SK-N-SH treated with all-trans-retinoic acid at 6 μM for 48 hours (cell line): ENCODE measurements at regions not wholly inside any gene's neighbourhood (a gene's known extent, or its start where the extent isn't known, plus 50 kb on each side); places are given as distances from the start of the nearest gene placed in this dataset.

Experiments used
- ATAC-seq: fragments of 200-7000 bp; cut with Tn5 transposase; 3 replicates; pipeline ENCODE4 v1.9.1; 2020; ENCODE audit warnings: mild to moderate bottlenecking, moderate library complexity
- ARNTL ChIP-seq: fragments of 450-650 bp; formaldehyde crosslinking; IDR thresholded peaks from 2 replicates; pipeline ENCODE4 v1.5.0; 2020; ENCODE audit warnings: low read depth, mild to moderate bottlenecking, moderate library complexity, borderline replicate concordance
- BACH2 ChIP-seq: fragments of 250-450 bp; sonication (Bioruptor Pico); IDR thresholded peaks from 2 replicates; pipeline ENCODE4 v1.9.0; 2021; ENCODE audit warnings: mild to moderate bottlenecking, borderline replicate concordance
- CREB5 ChIP-seq: fragments of 250-450 bp; sonication (Bioruptor Pico); IDR thresholded peaks from 2 replicates; pipeline ENCODE4 v1.5.1; 2020; ENCODE audit warnings: low read depth, mild to moderate bottlenecking, moderate library complexity
- CSDC2 ChIP-seq: fragments of 250-450 bp; sonication (Bioruptor Pico); IDR thresholded peaks from 2 replicates; pipeline ENCODE4 v1.5.0; 2020; ENCODE audit warnings: mild to moderate bottlenecking, moderate library complexity
- CSRNP3 ChIP-seq: fragments of 250-450 bp; sonication (Bioruptor Pico); IDR thresholded peaks from 2 replicates; pipeline ENCODE4 v1.5.1; 2021; ENCODE audit warnings: mild to moderate bottlenecking, moderate library complexity
- ESRRG ChIP-seq: fragments of 250-450 bp; sonication (Bioruptor Pico); IDR thresholded peaks from 2 replicates; pipeline ENCODE4 v1.6.1; 2021; ENCODE audit warnings: mild to moderate bottlenecking
- ISL1 ChIP-seq: fragments of 250-450 bp; sonication (Bioruptor Pico); IDR thresholded peaks from 2 replicates; pipeline ENCODE4 v2.1.2; 2022; ENCODE audit warnings: mild to moderate bottlenecking, moderate library complexity
- OSR1 ChIP-seq: fragments of 250-450 bp; sonication (Bioruptor Pico); IDR thresholded peaks from 2 replicates; pipeline ENCODE4 v1.8.0; 2022; ENCODE audit warnings: moderate library complexity, mild to moderate bottlenecking, inconsistent platforms
- PATZ1 ChIP-seq: fragments of 250-450 bp; sonication (Bioruptor Pico); IDR thresholded peaks from 2 replicates; pipeline ENCODE4 v1.8.0; 2020; ENCODE audit warnings: mild to moderate bottlenecking, moderate library complexity, borderline replicate concordance
- POU6F1 ChIP-seq: fragments of 250-450 bp; sonication (Bioruptor Pico); IDR thresholded peaks from 2 replicates; pipeline ENCODE4 v1.8.0; 2021; ENCODE audit warnings: low read depth, mild to moderate bottlenecking, moderate library complexity, borderline replicate concordance
- PPARA ChIP-seq: fragments of 250-450 bp; sonication (Bioruptor Pico); IDR thresholded peaks from 2 replicates; pipeline ENCODE4 v1.5.0; 2020; ENCODE audit warnings: mild to moderate bottlenecking, borderline replicate concordance
- RARB ChIP-seq: fragments of 250-450 bp; sonication (Bioruptor Pico); IDR thresholded peaks from 2 replicates; pipeline ENCODE4 v1.8.0; 2021; ENCODE audit warnings: mild to moderate bottlenecking, moderate library complexity
- SNAI2 ChIP-seq: fragments of 250-450 bp; sonication (Bioruptor Pico); IDR thresholded peaks from 2 replicates; pipeline ENCODE4 v1.5.0; 2020; ENCODE audit warnings: mild to moderate bottlenecking, moderate library complexity
- TCF4 ChIP-seq: fragments of 250-450 bp; sonication (Bioruptor Pico); IDR thresholded peaks from 2 replicates; pipeline ENCODE4 v1.8.0; 2021; ENCODE audit warnings: mild to moderate bottlenecking, moderate library complexity, borderline replicate concordance
- TOX ChIP-seq: fragments of 250-450 bp; sonication (Bioruptor Pico); IDR thresholded peaks from 2 replicates; pipeline ENCODE4 v1.8.0; 2021; ENCODE audit warnings: mild to moderate bottlenecking, moderate library complexity, borderline replicate concordance
- TSHZ2 ChIP-seq: fragments of 250-450 bp; sonication (Bioruptor Pico); IDR thresholded peaks from 2 replicates; pipeline ENCODE4 v1.5.0; 2020; ENCODE audit warnings: mild to moderate bottlenecking, moderate library complexity
- ZC3H10 ChIP-seq: fragments of 250-450 bp; sonication (Bioruptor Pico); IDR thresholded peaks from 2 replicates; pipeline ENCODE4 v1.5.1; 2021; ENCODE audit warnings: mild to moderate bottlenecking, moderate library complexity
- ZFP30 ChIP-seq: fragments of 450-650 bp; formaldehyde crosslinking; IDR thresholded peaks from 2 replicates; pipeline ENCODE4 v1.5.0; 2022; ENCODE audit warnings: mild to moderate bottlenecking, moderate library complexity
- ZNF565 ChIP-seq: fragments of 450-650 bp; formaldehyde crosslinking; conservative IDR thresholded peaks from 2 replicates; pipeline ENCODE4 v1.5.0; 2020; ENCODE audit warnings: low read depth, mild to moderate bottlenecking, moderate library complexity
- ZNF70 ChIP-seq: fragments of 450-650 bp; formaldehyde crosslinking; IDR thresholded peaks from 2 replicates; pipeline ENCODE4 v1.5.0; 2020; ENCODE audit warnings: mild to moderate bottlenecking, moderate library complexity
- ZNF8 ChIP-seq: fragments of 450-650 bp; formaldehyde crosslinking; IDR thresholded peaks from 2 replicates; pipeline ENCODE4 v1.5.0; 2020; ENCODE audit warnings: mild to moderate bottlenecking, moderate library complexity

GRCh38 chr3:25235466-25235865 is 192.6 kb upstream of the RARB start:
- no peak for TF ChIP-seq ZNF8
- no peak for TF ChIP-seq TCF4 (CRISPR knock-in tag)
- TF ChIP-seq ESRRG (CRISPR knock-in tag) = no peak
- no peak for TF ChIP-seq SNAI2
- TF ChIP-seq TSHZ2 (CRISPR knock-in tag) = no peak
- TF ChIP-seq ZFP30 (CRISPR knock-in tag) = no peak
- TF ChIP-seq ARNTL (CRISPR knock-in tag) = no peak
- no peak for TF ChIP-seq CSRNP3
- TF ChIP-seq TOX = no peak
- TF ChIP-seq RARB (CRISPR knock-in tag) = no peak
- TF ChIP-seq PPARA (CRISPR knock-in tag) = no peak
- no peak for TF ChIP-seq ZC3H10 (CRISPR knock-in tag)
- no peak for TF ChIP-seq ISL1 (CRISPR knock-in tag)
- TF ChIP-seq CREB5 (CRISPR knock-in tag) = no peak
- TF ChIP-seq BACH2 = no peak
- TF ChIP-seq OSR1 (CRISPR knock-in tag) = no peak
- TF ChIP-seq CSDC2 (CRISPR knock-in tag) = no peak
- no peak for TF ChIP-seq ZNF565 (CRISPR knock-in tag)
- no peak for TF ChIP-seq ZNF70
- ATAC-seq = no peak

GRCh38 chr3:25237602-25238001 is 190.5 kb upstream of the RARB start:
- ATAC-seq = no peak
- TF ChIP-seq SNAI2 = no peak
- no peak for TF ChIP-seq TSHZ2 (CRISPR knock-in tag)
- no peak for TF ChIP-seq PPARA (CRISPR knock-in tag)
- no peak for TF ChIP-seq ARNTL (CRISPR knock-in tag)
- no peak for TF ChIP-seq ZFP30 (CRISPR knock-in tag)
- TF ChIP-seq POU6F1 (CRISPR knock-in tag) = no peak
- TF ChIP-seq, all 23 proteins: peak for 0

- ATAC-seq = no peak
- TF ChIP-seq ZNF70 = no peak
- no peak for TF ChIP-seq ISL1 (CRISPR knock-in tag)
- no peak for TF ChIP-seq ZC3H10 (CRISPR knock-in tag)
- no peak for TF ChIP-seq PPARA (CRISPR knock-in tag)
- no peak for TF ChIP-seq SNAI2
- TF ChIP-seq TOX = no peak
- TF ChIP-seq PATZ1 (CRISPR knock-in tag) = no peak
- TF ChIP-seq ZNF565 (CRISPR knock-in tag) = no peak
- TF ChIP-seq TCF4 (CRISPR knock-in tag) = no peak
- TF ChIP-seq ZNF8 = no peak
- no peak for TF ChIP-seq RARB (CRISPR knock-in tag)
- TF ChIP-seq POU6F1 (CRISPR knock-in tag) = no peak
- no peak for TF ChIP-seq ESRRG (CRISPR knock-in tag)
- no peak for TF ChIP-seq CREB5 (CRISPR knock-in tag)
- no peak for TF ChIP-seq BACH2
- TF ChIP-seq CSDC2 (CRISPR knock-in tag) = no peak
- no peak for TF ChIP-seq ARNTL (CRISPR knock-in tag)
Measured at GRCh38 chr3:25239042-25239441, 189.0 kb upstream of the RARB start.
